Astrocyte (in vitro differentiated cells and primary cell): ENCODE measurements at regions not wholly inside any gene's neighbourhood (a gene's known extent, or its start where the extent isn't known, plus 50 kb on each side); places are given as distances from the start of the nearest gene placed in this dataset.

Experiments used
- DNase-seq: peaks from one replicate; pipeline ENCODE4 v3.0.0-alpha.2; 2010; ENCODE audit warnings: low read depth
- FAIRE-seq: peaks from 2 replicates; lab custom pipeline; 2011; peaks lifted over from hg19 to GRCh38; lab: Jason Lieb, UNC
- H2AFZ ChIP-seq: 2 replicates; pipeline ENCODE4 v1.6.0; 2012; ENCODE audit warnings: low read depth, low read length, inconsistent platforms
- H3K27ac ChIP-seq: 2 replicates; pipeline ENCODE4 v1.5.1; 2011; ENCODE audit warnings: low read depth, low read length, inconsistent platforms
- H3K27me3 ChIP-seq: 2 replicates; pipeline ENCODE4 v1.6.0; 2011; ENCODE audit warnings: low read length, inconsistent platforms; ENCODE audit not compliant: insufficient read depth
- H3K36me3 ChIP-seq: 2 replicates; pipeline ENCODE4 v1.5.1; 2011; ENCODE audit warnings: low read length, inconsistent platforms; ENCODE audit not compliant: insufficient read depth
- H3K4me1 ChIP-seq: 2 replicates; pipeline ENCODE4 v1.5.1; 2011; ENCODE audit warnings: low read length, inconsistent platforms; ENCODE audit not compliant: insufficient read depth
- H3K4me2 ChIP-seq: 2 replicates; pipeline ENCODE4 v1.6.0; 2012; ENCODE audit warnings: low read length, inconsistent platforms
- H3K4me3 ChIP-seq: 2 replicates; pipeline ENCODE4 v1.5.1; 2011; ENCODE audit warnings: low read depth, mild to moderate bottlenecking, low read length, inconsistent platforms; ENCODE audit not compliant: insufficient read depth
- H3K79me2 ChIP-seq: 2 replicates; pipeline ENCODE4 v1.6.0; 2012; ENCODE audit warnings: mild to moderate bottlenecking, low read length, inconsistent platforms; ENCODE audit not compliant: insufficient read depth
- H3K9ac ChIP-seq: 2 replicates; pipeline ENCODE4 v1.6.0; 2012; ENCODE audit warnings: mild to moderate bottlenecking, low read length, inconsistent platforms
- H3K9me3 ChIP-seq: 2 replicates; pipeline ENCODE4 v1.5.1; 2012; ENCODE audit warnings: low read depth, mild to moderate bottlenecking, low read length, inconsistent platforms; ENCODE audit not compliant: insufficient read depth
- H4K20me1 ChIP-seq: 2 replicates; pipeline ENCODE4 v1.6.0; 2012; ENCODE audit warnings: low read length, inconsistent platforms; ENCODE audit not compliant: insufficient read depth
- H3K27ac Mint-ChIP-seq: one replicate; pipeline ENCODE4 v1.8.0; 2021; ENCODE audit warnings: mild to moderate bottlenecking, mixed read lengths; ENCODE audit not compliant: unreplicated experiment
- H3K27me3 Mint-ChIP-seq: one replicate; pipeline ENCODE4 v1.8.0; 2021; ENCODE audit warnings: low read depth, mixed read lengths; ENCODE audit not compliant: unreplicated experiment
- H3K36me3 Mint-ChIP-seq: one replicate; pipeline ENCODE4 v1.8.0; 2021; ENCODE audit warnings: low read depth, mixed read lengths; ENCODE audit not compliant: unreplicated experiment
- H3K4me1 Mint-ChIP-seq: one replicate; pipeline ENCODE4 v1.8.0; 2021; ENCODE audit warnings: low read depth, mixed read lengths; ENCODE audit not compliant: unreplicated experiment
- H3K4me3 Mint-ChIP-seq: one replicate; pipeline ENCODE4 v1.8.0; 2021; ENCODE audit warnings: mild to moderate bottlenecking, moderate library complexity, mixed read lengths; ENCODE audit not compliant: unreplicated experiment
- H3K9me3 Mint-ChIP-seq: one replicate; pipeline ENCODE4 v1.8.0; 2021; ENCODE audit warnings: mild to moderate bottlenecking, mixed read lengths; ENCODE audit not compliant: unreplicated experiment
- CTCF ChIP-seq: IDR thresholded peaks from 2 replicates; pipeline ENCODE4 v1.5.1; 2011; ENCODE audit warnings: low read depth, mild to moderate bottlenecking, inconsistent platforms, low read length, moderate library complexity; ENCODE audit not compliant: insufficient read depth
- EZH2 ChIP-seq: IDR thresholded peaks from 2 replicates; pipeline ENCODE4 v1.6.1; 2012; ENCODE audit warnings: mild to moderate bottlenecking, low read length, inconsistent platforms; ENCODE audit not compliant: insufficient read depth

- H3K27me3 Mint-ChIP-seq = no peaks in the 10 kb centered on the region
- H3K4me1 Mint-ChIP-seq = peaks cover 5% of the 10 kb centered on the region
- TF ChIP-seq CTCF (no peak), EZH2 (no peak)
- Histone ChIP-seq H3K27me3 (no peaks in the 10 kb centered on the region), H3K4me2 (no peak overlapping the region), H3K36me3 (no peaks in the 10 kb centered on the region), H3K9ac (no peak overlapping the region), H3K9me3 (no peaks in the 10 kb centered on the region), H3K4me1 (no peaks in the 10 kb centered on the region), H3K4me3 (no peak overlapping the region), H3K79me2 (no peaks in the 10 kb centered on the region), H2AFZ (no peak overlapping the region), H3K27ac (no peak overlapping the region), H4K20me1 (no peaks in the 10 kb centered on the region)
- H3K4me3 Mint-ChIP-seq = no peak overlapping the region
- no peak for FAIRE-seq
- no peaks in the 10 kb centered on the region for H3K36me3 Mint-ChIP-seq
- H3K9me3 Mint-ChIP-seq = no peaks in the 10 kb centered on the region
- DNase-seq = no peak
- no peak overlapping the region for H3K27ac Mint-ChIP-seq
Observed at GRCh38 chr12:19867970-19868369, 428.7 kb downstream of the AEBP2 start.

GRCh38 chr12:19869413-19869812 lies 430.1 kb downstream of the AEBP2 start:
- Histone ChIP-seq H2AFZ (no peak overlapping the region), H3K4me3 (no peak overlapping the region), H3K36me3 (no peaks in the 10 kb centered on the region), H3K9me3 (no peaks in the 10 kb centered on the region), H3K9ac (no peak overlapping the region), H3K27ac (no peak overlapping the region), H3K27me3 (no peaks in the 10 kb centered on the region), H3K4me1 (no peaks in the 10 kb centered on the region), H4K20me1 (no peaks in the 10 kb centered on the region), H3K79me2 (no peaks in the 10 kb centered on the region), H3K4me2 (no peak overlapping the region)
- Mint-ChIP-seq H3K4me3 (no peak overlapping the region), H3K4me1 (peaks cover 4% of the 10 kb centered on the region), H3K27me3 (no peaks in the 10 kb centered on the region), H3K27ac (no peak overlapping the region), H3K36me3 (no peaks in the 10 kb centered on the region), H3K9me3 (no peaks in the 10 kb centered on the region)
- no peak for TF ChIP-seq CTCF
- no peak for TF ChIP-seq EZH2
- DNase-seq = peak; percentile 79
- FAIRE-seq = no peak

- Histone ChIP-seq H3K4me1 (no peaks in the 10 kb centered on the region), H4K20me1 (no peaks in the 10 kb centered on the region), H3K9ac (no peak overlapping the region), H3K9me3 (no peaks in the 10 kb centered on the region), H3K27me3 (no peaks in the 10 kb centered on the region), H3K79me2 (no peaks in the 10 kb centered on the region), H2AFZ (no peak overlapping the region), H3K4me3 (no peak overlapping the region), H3K36me3 (no peaks in the 10 kb centered on the region), H3K27ac (no peak overlapping the region), H3K4me2 (no peak overlapping the region)
- H3K36me3 Mint-ChIP-seq = no peaks in the 10 kb centered on the region
- DNase-seq = no peak
- H3K4me1 Mint-ChIP-seq = peaks cover 1% of the 10 kb centered on the region
- H3K27ac Mint-ChIP-seq = no peak overlapping the region
- H3K27me3 Mint-ChIP-seq = no peaks in the 10 kb centered on the region
- FAIRE-seq = no peak
- no peak for TF ChIP-seq CTCF
- TF ChIP-seq EZH2 = no peak
- no peaks in the 10 kb centered on the region for H3K9me3 Mint-ChIP-seq
- H3K4me3 Mint-ChIP-seq = no peak overlapping the region
Observed at GRCh38 chr12:19872621-19873540, 433.6 kb downstream of the AEBP2 start.
